Upper lobe of left lung (tissue), 4 donors: ENCODE measurements at regions not wholly inside any gene's neighbourhood (a gene's known extent, or its start where the extent isn't known, plus 50 kb on each side); places are given as distances from the start of the nearest gene placed in this dataset.

Experiments
- EP300 ChIP-seq, 4 donors: sonication (generic); formaldehyde crosslinking; IDR thresholded peaks; one replicate each; pipeline ENCODE4 v1.5.1; 2017; ENCODE audit warnings: antibody characterized with exemption in 4 of 4, control low read depth in 2 of 4
- POLR2A ChIP-seq, 4 donors: fragments of 450-650 bp; IDR thresholded peaks; one replicate each; pipeline ENCODE4 v1.5.1; 2016 to 2017; ENCODE audit warnings: antibody characterized with exemption in 4 of 4, mild to moderate bottlenecking in 2 of 4
- POLR2AphosphoS5 ChIP-seq, 2 donors: sonication (generic); formaldehyde crosslinking; IDR thresholded peaks; one replicate each; pipeline ENCODE4 v1.5.1; 2017; ENCODE audit warnings: antibody characterized with exemption in 2 of 2

DNA sequence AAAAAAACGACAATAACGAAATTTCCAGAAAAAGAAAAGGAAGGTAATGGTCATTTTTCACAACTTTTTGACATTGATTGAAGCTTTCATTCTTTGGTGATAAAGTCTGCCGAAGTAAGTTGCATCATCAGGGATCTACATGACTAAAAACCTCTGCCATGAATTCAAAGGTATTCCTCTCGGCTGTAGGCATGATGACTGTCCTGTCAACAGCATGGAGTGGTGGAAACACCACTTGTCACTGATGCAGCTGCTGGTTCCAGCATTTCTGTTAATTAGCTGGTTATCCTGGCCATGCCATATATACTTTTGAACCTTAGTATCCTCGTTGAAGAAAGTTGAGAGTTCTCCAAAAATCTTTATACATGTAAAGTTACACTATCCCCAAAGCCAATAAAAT lies 859.0 kb upstream of the ARPP21 start:
- no peak for TF ChIP-seq EP300 (IDR thresholded peaks at IDR 0.05)
- TF ChIP-seq POLR2AphosphoS5 (IDR thresholded peaks at IDR 0.05), result no peak
- no peak for TF ChIP-seq POLR2A (IDR thresholded peaks at IDR 0.05)
